Suprapubic skin (tissue), 4 donors: ENCODE measurements at regions not wholly inside any gene's neighbourhood (a gene's known extent, or its start where the extent isn't known, plus 50 kb on each side); places are given as distances from the start of the nearest gene placed in this dataset.

Source experiments
- DNase-seq, 2 donors: peaks; one replicate each; pipeline ENCODE4 v3.0.0-alpha.2; 2019; ENCODE audit warnings: low spot score in 2 of 2
- H3K27ac ChIP-seq: fragments of 200-600 bp; sonication (generic); one replicate; pipeline ENCODE4 v1.5.1; 2019
- H3K27me3 ChIP-seq: fragments of 200-600 bp; sonication (generic); one replicate; pipeline ENCODE4 v1.5.1; 2019
- H3K36me3 ChIP-seq: fragments of 200-600 bp; sonication (generic); one replicate; pipeline ENCODE4 v1.5.1; 2019
- H3K4me1 ChIP-seq: fragments of 200-600 bp; sonication (generic); one replicate; pipeline ENCODE4 v1.5.1; 2019
- H3K4me3 ChIP-seq: fragments of 200-600 bp; sonication (generic); one replicate; pipeline ENCODE4 v1.5.1; 2019; ENCODE audit warnings: mild to moderate bottlenecking
- H3K9me3 ChIP-seq: fragments of 200-600 bp; sonication (generic); one replicate; pipeline ENCODE4 v1.5.1; 2019
- CTCF ChIP-seq, 2 donors: fragments of 200-600 bp in 1 of 2; fragments of 450-650 bp in 1 of 2; sonication (generic) in 1 of 2; IDR thresholded peaks; one replicate each; pipeline ENCODE4 v1.5.1; 2016 to 2019; ENCODE audit warnings: antibody characterized with exemption in 2 of 2, mild to moderate bottlenecking in 1 of 2, moderate library complexity in 1 of 2
- EP300 ChIP-seq: sonication (generic); formaldehyde crosslinking; IDR thresholded peaks from one replicate; pipeline ENCODE4 v1.6.1; 2017; ENCODE audit warnings: antibody characterized with exemption
- POLR2A ChIP-seq, 2 donors: fragments of 450-650 bp; IDR thresholded peaks; one replicate each; pipeline ENCODE4 v1.6.1; 2017; ENCODE audit warnings: antibody characterized with exemption in 2 of 2, mild to moderate bottlenecking in 2 of 2, moderate library complexity in 2 of 2
- POLR2AphosphoS5 ChIP-seq, 3 donors: sonication (generic); formaldehyde crosslinking; IDR thresholded peaks; one replicate each; pipeline ENCODE4 v1.6.1; 2017; ENCODE audit warnings: antibody characterized with exemption in 3 of 3
- WGBS: methylation state at CpG from one replicate; pipeline ENCODE4 v1.1.5; 2018; 5-methylcytosine and 5-hydroxymethylcytosine counted together

- TF ChIP-seq POLR2A (IDR thresholded peaks at IDR 0.05): no peak
- no peak for TF ChIP-seq EP300
- no peak for TF ChIP-seq POLR2AphosphoS5 (IDR thresholded peaks at IDR 0.05)
- no peak for TF ChIP-seq CTCF (IDR thresholded peaks at IDR 0.05)
- H3K27me3 ChIP-seq: no peaks in the 10 kb centered on the region
Observed at GRCh38 chr1:30407865-30408580, 315.4 kb downstream of the MATN1 start.

GRCh38 chr1:30406996-30407864, 316.2 kb downstream of the MATN1 start:
- no peak overlapping the region for H3K27ac ChIP-seq
- no peaks in the 10 kb centered on the region for H3K9me3 ChIP-seq
- H3K4me3 ChIP-seq: no peak overlapping the region
- H3K4me1 ChIP-seq: no peaks in the 10 kb centered on the region
- WGBS: 75% methylated on average over 13 of the region's 18 CpGs
- no peaks in the 10 kb centered on the region for H3K27me3 ChIP-seq
- no peaks in the 10 kb centered on the region for H3K36me3 ChIP-seq
- peak; percentile 27 to 70 for DNase-seq
- TF ChIP-seq POLR2A (IDR thresholded peaks at IDR 0.05): no peak
- TF ChIP-seq EP300: no peak
- no peak for TF ChIP-seq CTCF (IDR thresholded peaks at IDR 0.05)
- no peak for TF ChIP-seq POLR2AphosphoS5 (IDR thresholded peaks at IDR 0.05)

More at GRCh38 chr1:30407865-30408580, 315.4 kb downstream of the MATN1 start:
- H3K4me1 ChIP-seq: no peaks in the 10 kb centered on the region
- WGBS: 67% methylated on average over 8 of the region's 9 CpGs
- no peaks in the 10 kb centered on the region for H3K9me3 ChIP-seq
- no peak overlapping the region for H3K27ac ChIP-seq
- H3K4me3 ChIP-seq: no peak overlapping the region
- no peaks in the 10 kb centered on the region for H3K36me3 ChIP-seq
- peak; percentile 25 to 49 for DNase-seq

- Histone ChIP-seq H3K4me1 (no peaks in the 10 kb centered on the region), H3K36me3 (no peaks in the 10 kb centered on the region), H3K27ac (no peak overlapping the region), H3K27me3 (no peaks in the 10 kb centered on the region), H3K4me3 (no peak overlapping the region), H3K9me3 (no peaks in the 10 kb centered on the region)
- 100% methylated on average over 1 of the region's 8 CpGs for WGBS
- peak; percentile 31 to 71 for DNase-seq
- TF ChIP-seq EP300 (no peak), POLR2A (IDR thresholded peaks at IDR 0.05) (no peak), POLR2AphosphoS5 (IDR thresholded peaks at IDR 0.05) (no peak), CTCF (IDR thresholded peaks at IDR 0.05) (no peak)
Observed at GRCh38 chr1:30405631-30406212, 317.7 kb downstream of the MATN1 start.

- Histone ChIP-seq H3K27ac (no peak overlapping the region), H3K4me3 (no peak overlapping the region), H3K36me3 (no peaks in the 10 kb centered on the region), H3K4me1 (no peaks in the 10 kb centered on the region), H3K9me3 (no peaks in the 10 kb centered on the region), H3K27me3 (no peaks in the 10 kb centered on the region)
- TF ChIP-seq EP300: no peak
- no peak for TF ChIP-seq POLR2A (IDR thresholded peaks at IDR 0.05)
- no peak for TF ChIP-seq CTCF (IDR thresholded peaks at IDR 0.05)
- TF ChIP-seq POLR2AphosphoS5 (IDR thresholded peaks at IDR 0.05): no peak
- peak; percentile 38 to 40 for DNase-seq
- whole genome bisulfite sequencing: 56% methylated on average over 4 of the region's 4 CpGs
Observed at GRCh38 chr1:30405081-30405480, 318.3 kb downstream of the MATN1 start.

- TF ChIP-seq EP300: no peak
- TF ChIP-seq POLR2A (IDR thresholded peaks at IDR 0.05): no peak
- no peak for TF ChIP-seq CTCF (IDR thresholded peaks at IDR 0.05)
- no peak for TF ChIP-seq POLR2AphosphoS5 (IDR thresholded peaks at IDR 0.05)
- Histone ChIP-seq H3K4me3 (no peak overlapping the region), H3K36me3 (no peaks in the 10 kb centered on the region), H3K27me3 (no peaks in the 10 kb centered on the region), H3K9me3 (no peaks in the 10 kb centered on the region), H3K4me1 (no peaks in the 10 kb centered on the region), H3K27ac (no peak overlapping the region)
- DNase-seq: peak; percentile 33 to 73
- 85% methylated on average over 7 of the region's 8 CpGs for WGBS
Observed at GRCh38 chr1:30404341-30404740, 319.0 kb downstream of the MATN1 start.
